NCI-H526 (cell line): ENCODE measurements at regions not wholly inside any gene's neighbourhood (a gene's known extent, or its start where the extent isn't known, plus 50 kb on each side); places are given as distances from the start of the nearest gene placed in this dataset.
"Not testable (repeated sequence)": the region's sequence is repeated elsewhere in the genome, so short reads cannot be mapped to it uniquely, and the experiment has no call there.

ENCODE experiments used
- DNase-seq, 2 experiments: peaks; one replicate each; lab custom pipeline; 2025; lab: John Stamatoyannopoulos, UW

DNA sequence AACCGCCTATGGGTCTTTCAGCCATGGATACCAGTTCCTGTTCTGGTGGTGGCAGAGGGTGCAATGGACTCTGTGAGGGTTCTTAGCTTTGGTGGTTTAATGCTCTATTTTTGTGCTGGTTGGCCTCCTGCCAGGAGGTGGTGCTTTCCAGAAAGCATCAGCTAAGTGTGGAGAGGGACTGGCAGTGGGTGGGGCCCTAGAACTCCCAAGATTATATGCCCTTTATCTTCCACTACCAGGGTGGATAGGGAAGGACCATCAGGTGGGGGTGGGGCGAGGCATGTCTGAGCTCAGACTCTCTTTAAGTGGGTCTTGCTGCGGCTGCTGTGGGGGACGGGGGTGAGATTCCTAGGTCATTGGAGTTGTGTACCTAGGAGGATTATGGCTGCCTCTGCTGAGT is 298.3 kb upstream of the MAP3K7 start:
- not testable (repeated sequence) for DNase-seq

DNA sequence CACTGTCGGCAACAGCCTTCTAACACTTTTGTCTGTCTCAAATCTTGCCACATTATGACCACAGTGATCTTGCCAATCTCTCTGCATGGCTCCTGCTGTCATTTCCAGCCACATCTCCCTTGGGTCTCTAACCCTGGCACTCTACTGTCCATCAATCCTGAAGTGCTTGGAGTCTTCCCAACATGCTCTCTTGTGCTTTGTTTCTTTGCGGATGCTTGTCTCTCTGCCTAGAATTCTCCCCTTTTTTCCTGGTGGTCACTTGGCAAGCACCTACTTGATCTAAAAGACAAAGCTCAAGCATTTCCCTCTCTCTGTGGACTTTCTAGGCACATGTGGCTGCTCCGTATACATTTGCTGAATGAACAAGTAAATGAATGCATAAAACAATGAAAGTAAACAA is 290.7 kb upstream of the MAP3K7 start:
- DNase-seq, result no peak

- no peak for DNase-seq
Observed at GRCh38 chr6:90874931-90875330, 288.1 kb upstream of the MAP3K7 start.

DNA sequence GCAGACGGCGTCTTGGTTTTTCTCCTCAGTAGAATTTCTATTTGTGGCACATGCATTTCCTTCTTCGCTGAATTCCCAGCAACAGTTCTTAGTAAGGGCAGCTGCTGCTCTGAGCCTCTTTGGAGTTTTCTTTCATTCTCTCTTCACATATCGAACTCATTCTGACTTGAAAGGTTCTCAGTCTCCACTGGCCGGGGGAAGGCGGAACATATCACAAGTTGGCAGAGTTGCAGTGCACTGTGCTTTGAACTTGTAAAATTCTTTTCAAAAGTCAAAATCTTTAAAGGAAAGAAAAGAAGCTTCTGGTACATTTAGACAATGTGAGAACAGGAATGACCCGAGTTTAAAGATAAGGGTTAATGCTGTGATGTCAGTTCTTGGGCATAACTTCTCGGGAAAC is 286.1 kb upstream of the MAP3K7 start:
- DNase-seq, result no peak

DNA sequence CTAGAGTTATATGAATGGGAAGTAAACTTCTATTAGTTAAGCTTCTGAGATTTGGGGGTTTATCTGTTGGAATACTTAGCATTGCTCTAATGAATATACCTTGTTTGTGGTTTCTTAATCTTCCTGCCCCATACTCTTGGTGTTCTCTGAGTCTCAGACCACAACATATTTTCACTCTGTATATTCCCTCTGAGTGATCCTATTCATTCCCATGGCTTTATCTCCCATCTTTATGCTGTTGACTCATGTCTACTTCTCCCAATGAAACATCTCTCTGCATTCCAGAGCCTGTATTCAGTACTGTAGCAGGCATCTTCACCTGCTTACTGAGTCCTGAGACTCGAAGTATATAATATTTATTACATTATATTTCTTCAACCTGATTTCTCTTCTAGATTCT is 283.7 kb upstream of the MAP3K7 start:
- no peak for DNase-seq

GRCh38 chr6:90868656-90869055 is 281.8 kb upstream of the MAP3K7 start:
- no peak for DNase-seq

GRCh38 chr6:90868256-90868655 is 281.4 kb upstream of the MAP3K7 start:
- DNase-seq, result no peak

DNA sequence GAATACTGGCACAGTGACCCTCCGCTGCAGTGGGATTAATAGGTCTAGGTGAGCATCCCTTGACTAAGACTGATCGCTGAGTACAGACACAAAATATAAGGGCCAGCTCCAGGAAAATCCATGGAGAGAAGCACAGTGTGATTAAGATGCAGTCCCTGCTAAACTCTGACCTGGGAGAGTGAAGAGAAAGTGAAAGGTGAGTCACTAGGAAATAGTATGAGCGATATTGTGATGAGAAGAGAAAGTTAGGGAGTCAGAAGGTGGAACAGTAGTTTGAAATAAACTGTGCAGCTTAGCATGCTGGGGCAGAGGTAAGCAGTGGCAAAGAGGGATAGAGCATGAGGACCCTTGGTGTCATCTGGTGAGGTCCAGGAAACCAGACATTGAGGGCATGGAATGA is 278.6 kb upstream of the MAP3K7 start:
- no peak for DNase-seq

DNA sequence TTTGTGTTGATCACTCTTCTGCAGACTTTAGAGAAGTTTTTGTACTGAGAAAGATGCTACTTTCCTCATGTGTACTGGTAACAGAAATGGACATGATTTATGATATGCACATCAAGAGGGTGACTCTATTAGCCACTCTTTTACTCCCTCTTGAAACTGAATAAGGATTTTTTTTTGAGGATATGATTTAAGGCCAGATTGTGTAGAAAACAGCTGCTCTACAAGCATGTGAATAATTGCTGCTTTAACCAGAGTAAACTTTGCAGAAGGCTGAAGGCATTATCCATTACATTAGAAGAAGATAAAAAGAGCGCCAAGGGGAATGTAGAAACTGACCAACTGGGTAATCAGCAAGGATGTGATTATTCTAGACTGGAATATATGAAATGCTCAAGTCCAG is 276.2 kb upstream of the MAP3K7 start:
- DNase-seq, result no peak

DNA sequence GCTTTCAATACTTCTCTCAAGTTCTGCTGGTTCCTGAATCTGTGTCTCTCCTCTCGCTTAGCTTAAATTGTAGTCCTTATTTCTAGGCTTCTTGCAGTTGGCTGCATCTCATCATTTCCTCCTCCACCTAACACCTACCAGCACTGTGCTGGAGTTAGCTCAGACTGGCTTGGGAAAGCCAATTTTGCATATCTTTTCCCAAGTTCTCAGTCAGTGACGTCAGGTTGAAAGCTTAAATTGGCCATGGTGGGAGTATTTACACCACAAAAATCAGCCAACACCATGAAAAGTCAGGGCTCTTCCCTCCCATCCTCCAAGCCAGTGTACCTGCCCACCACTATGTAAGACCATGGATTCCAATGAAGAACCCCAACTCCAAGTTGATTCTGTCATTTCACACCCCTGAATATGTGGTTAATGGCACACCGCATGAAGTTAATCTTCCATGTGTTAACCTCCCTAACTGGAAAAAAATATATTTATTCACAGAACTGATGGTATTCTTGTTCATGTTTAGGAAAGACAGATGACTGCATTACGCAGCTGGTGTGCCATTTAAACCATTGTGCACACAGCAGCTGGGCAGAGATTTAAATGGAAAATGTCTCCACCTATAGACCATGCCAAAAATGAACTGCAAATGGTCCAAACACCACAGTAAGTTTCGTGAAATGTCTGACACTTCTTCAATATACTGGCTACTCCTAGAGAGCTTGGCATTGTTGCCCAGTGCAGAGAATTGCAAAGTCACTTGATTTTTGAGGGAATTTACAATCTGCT is 274.1 kb upstream of the MAP3K7 start:
- DNase-seq, result peak in 1 of 2 experiments; percentile 26

GRCh38 chr6:90859612-90860011 is 272.7 kb upstream of the MAP3K7 start:
- DNase-seq, result peak in 1 of 2 experiments; percentile 52

GRCh38 chr6:90859056-90859455 is 272.2 kb upstream of the MAP3K7 start:
- no peak for DNase-seq

DNA sequence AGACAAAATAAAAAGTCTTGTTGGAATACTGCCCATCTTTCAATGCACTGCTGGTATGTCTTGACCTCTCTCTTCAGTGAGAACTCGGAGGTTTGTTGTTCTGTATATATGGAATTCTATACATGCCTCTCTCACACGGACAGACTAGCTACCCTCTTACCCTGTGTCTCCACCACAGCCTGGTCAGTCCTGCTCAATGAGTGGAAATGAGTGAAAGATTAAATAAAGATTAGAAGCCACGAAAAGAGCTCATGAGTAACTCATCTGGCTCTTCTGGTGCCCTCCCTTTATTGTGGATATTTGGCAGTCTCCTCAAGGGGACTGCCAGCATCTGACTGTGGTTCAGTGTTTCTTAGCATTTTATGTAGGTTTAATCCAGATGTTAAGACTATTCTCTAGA is 262.8 kb upstream of the MAP3K7 start:
- DNase-seq, result no peak

DNA sequence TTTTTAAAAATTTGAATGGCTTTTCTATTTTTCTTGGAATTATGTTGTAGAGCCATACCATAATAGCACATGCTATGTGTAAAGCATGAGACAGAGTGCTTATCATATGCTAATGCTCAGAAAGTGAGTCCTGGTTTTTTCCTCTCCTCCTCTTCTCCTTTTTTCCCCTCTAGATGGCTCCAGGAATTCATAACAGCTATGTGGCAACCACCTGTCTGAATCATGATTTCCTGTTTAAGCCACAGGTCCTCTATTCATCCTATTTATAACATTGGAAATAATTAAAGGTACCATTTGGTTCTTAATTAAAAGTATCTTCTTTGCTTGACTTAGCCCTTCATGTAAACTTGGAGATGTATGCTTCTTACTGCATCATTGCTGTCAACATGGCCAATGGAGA is 260.0 kb upstream of the MAP3K7 start:
- DNase-seq, result peak in 1 of 2 experiments; percentile 5

- peak; percentile 14 to 50 for DNase-seq
Observed at GRCh38 chr6:90835596-90836212, 248.8 kb upstream of the MAP3K7 start.

GRCh38 chr6:90829311-90829710 is 242.4 kb upstream of the MAP3K7 start:
- no peak for DNase-seq

DNA sequence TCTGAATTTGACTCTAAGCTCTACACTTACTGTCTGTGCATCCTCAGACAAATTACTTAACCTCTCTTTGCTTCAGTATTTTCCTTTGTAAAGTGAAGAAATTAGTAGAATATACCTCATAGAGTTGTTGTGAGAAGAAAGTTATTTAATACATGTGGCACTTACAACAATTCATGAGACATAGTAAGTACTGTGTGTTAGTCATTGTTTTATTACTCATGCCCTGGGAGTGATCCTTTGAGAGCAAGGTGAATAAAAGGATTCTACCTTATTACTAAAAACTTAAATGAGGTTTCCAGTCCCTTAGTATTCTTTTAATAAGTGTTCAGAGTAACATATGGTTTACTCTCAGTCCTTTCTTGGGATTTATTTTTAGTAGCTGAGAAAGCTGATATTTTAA is 233.6 kb upstream of the MAP3K7 start:
- DNase-seq, result no peak

DNA sequence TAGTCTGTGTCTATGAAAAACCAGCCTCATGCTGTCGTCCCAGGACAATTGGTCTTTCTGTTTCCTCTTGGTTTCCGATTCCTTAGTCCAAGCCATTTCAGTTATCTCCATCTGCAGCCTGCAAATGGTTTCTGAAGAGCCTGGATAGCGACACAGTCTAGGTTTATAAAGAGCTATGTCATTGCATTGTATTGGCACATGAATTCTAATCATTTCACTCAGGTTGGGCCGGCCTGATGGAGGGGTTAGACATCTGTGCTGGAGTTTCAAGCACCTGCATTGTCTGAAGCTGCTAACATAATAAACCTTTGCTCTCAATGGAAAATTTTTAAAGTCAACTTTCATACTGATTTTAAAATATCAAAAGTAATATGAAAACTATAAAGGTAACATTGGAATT is 232.6 kb upstream of the MAP3K7 start:
- no peak for DNase-seq

GRCh38 chr6:90818163-90818562 is 231.3 kb upstream of the MAP3K7 start:
- no peak for DNase-seq

DNA sequence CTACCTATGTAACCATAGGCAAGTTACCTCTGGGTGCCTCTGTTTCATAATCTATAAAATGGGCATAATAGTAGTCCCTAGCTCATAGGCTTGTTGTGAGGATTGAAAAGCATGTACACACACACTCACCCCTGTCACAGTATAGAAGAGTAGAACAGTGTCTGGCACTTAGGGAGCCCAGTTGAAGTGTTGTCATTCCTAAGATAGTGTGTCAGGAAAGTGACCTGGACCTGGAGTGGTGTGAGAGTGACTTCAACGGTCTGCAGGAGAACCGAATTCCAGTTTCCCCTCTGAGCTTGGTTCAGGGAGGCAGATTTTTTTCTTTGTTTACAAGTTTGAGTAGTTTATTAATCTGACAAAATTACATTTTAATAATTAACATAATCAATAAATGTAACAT is 229.9 kb upstream of the MAP3K7 start:
- DNase-seq, result no peak

GRCh38 chr6:90811596-90812226 is 224.8 kb upstream of the MAP3K7 start:
- DNase-seq, result peak; percentile 82 to 83

DNA sequence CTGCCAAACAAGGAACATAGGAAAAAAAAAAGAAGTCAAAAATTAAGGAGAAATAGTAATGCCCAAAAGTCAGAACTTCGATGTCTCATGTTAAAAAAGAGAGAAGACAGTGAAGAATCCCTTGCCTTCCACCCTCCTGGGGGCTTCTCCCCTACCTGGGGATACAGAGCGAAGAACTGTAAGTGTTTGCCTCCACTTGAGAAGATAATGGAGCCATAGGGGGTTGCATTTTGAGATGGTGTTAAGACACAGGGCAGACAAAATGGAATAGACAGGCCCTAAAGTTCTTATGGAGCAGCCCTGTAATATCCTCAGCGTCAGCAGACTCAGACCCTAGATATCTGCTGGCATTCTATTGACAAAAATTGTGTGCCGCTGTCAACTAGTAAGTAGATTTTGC is 222.2 kb upstream of the MAP3K7 start:
- DNase-seq, result no peak
